HepG2 (cell line): ENCODE measurements at regions not wholly inside any gene's neighbourhood (a gene's known extent, or its start where the extent isn't known, plus 50 kb on each side); places are given as distances from the start of the nearest gene placed in this dataset.
"Not testable (repeated sequence)": the region's sequence is repeated elsewhere in the genome, so short reads cannot be mapped to it uniquely, and the experiment has no call there.

Source experiments
- ATAC-seq: fragments of 200-7000 bp; cut with Tn5 transposase; 3 replicates; pipeline ENCODE4 v1.9.1; 2020; ENCODE audit warnings: mild to moderate bottlenecking, moderate library complexity
- BruUV-seq: library from RNA; stranded (reverse); fragments of 400-500 nt; replicated peaks from 2 replicates; lab custom pipeline; 2021; lab: Mats Ljungman, UMichigan
- CTCF ChIA-PET: fragments of 300-600 bp; formaldehyde crosslinking; extraction: SDS; loops from one replicate; lab custom pipeline; 2021; ENCODE audit warnings: low total read pairs, inconsistent platforms, low intra/inter-chr PET ratio; lab: Yijun Ruan, JAX
- POLR2A ChIA-PET: fragments of 350-600 bp; sonication (Branson Sonifier 250); formaldehyde crosslinking; loops from one replicate; lab custom pipeline; 2020; ENCODE audit warnings: antibody characterized with exemption, inconsistent platforms; lab: Yijun Ruan, JAX
- DNase-seq: peaks from one replicate; pipeline ENCODE4 v3.0.0-alpha.2; 2015; ENCODE audit warnings: low spot score
- FAIRE-seq: peaks from 3 replicates; lab custom pipeline; 2011; peaks lifted over from hg19 to GRCh38; lab: Jason Lieb, UNC
- H2AFZ ChIP-seq: one replicate; pipeline ENCODE4 v1.6.1; 2011; ENCODE audit warnings: low read length, inconsistent platforms
- H3K27ac ChIP-seq: fragments of 300-600 bp; 3 replicates; pipeline ENCODE4 v1.8.0; 2011; ENCODE audit warnings: mixed run types, mild to moderate bottlenecking, mixed read lengths, low read length, inconsistent platforms; ENCODE audit not compliant: insufficient read depth; ENCODE audit errors: extremely low read length
- H3K27me3 ChIP-seq, 2 experiments: fragments of 200-600 bp in 1 of 2; 2 replicates in 1 of 2; 3 replicates in 1 of 2; pipeline versions ENCODE4 v1.6.0 to v1.8.0; 2011; ENCODE audit warnings: low read length in 2 of 2, mild to moderate bottlenecking in 2 of 2, moderate library complexity in 2 of 2, inconsistent platforms in 1 of 2; ENCODE audit not compliant: insufficient read depth in 2 of 2, control insufficient read depth in 1 of 2
- H3K36me3 ChIP-seq, 2 experiments: fragments of 200-600 bp in 1 of 2; replicated peaks in 1 of 2; 2 replicates in 1 of 2; 3 replicates in 1 of 2; pipeline versions ENCODE4 v1.5.1 to v1.8.0; 2011; ENCODE audit warnings: low read length in 2 of 2, inconsistent platforms in 1 of 2; ENCODE audit not compliant: insufficient read depth in 2 of 2, control insufficient read depth in 1 of 2
- H3K4me1 ChIP-seq: 2 replicates; pipeline ENCODE4 v1.5.1; 2012; ENCODE audit warnings: low read length, inconsistent platforms; ENCODE audit not compliant: insufficient read depth
- H3K4me2 ChIP-seq: 2 replicates; pipeline ENCODE4 v1.6.0; 2011; ENCODE audit warnings: low read depth, low read length, inconsistent platforms
- H3K4me3 ChIP-seq, 3 experiments: fragments of 200-600 bp in 1 of 3; sonication (generic), shearing (Covaris generic) in 1 of 3; replicated peaks in 1 of 3; 2 replicates each; pipeline ENCODE4 v1.5.1; 2011 to 2016; ENCODE audit warnings: low read length in 3 of 3, inconsistent platforms in 2 of 3, low read depth in 2 of 3, mild to moderate bottlenecking in 2 of 3, control low read depth in 1 of 3, mixed read lengths in 1 of 3; ENCODE audit not compliant: insufficient read depth in 1 of 3
- H3K79me2 ChIP-seq: one replicate; pipeline ENCODE4 v1.6.1; 2011; ENCODE audit warnings: low read length, inconsistent platforms; ENCODE audit not compliant: insufficient read depth
- H3K9ac ChIP-seq: 2 replicates; pipeline ENCODE4 v1.6.0; 2011; ENCODE audit warnings: mild to moderate bottlenecking, low read depth, low read length, inconsistent platforms; ENCODE audit not compliant: insufficient read depth
- H3K9me3 ChIP-seq: 2 replicates; pipeline ENCODE4 v1.5.1; 2012; ENCODE audit warnings: mild to moderate bottlenecking, low read length
- H4K20me1 ChIP-seq: 2 replicates; pipeline ENCODE4 v1.6.0; 2011; ENCODE audit warnings: inconsistent platforms, mild to moderate bottlenecking, low read length, moderate library complexity; ENCODE audit not compliant: insufficient read depth
- TSC22D2 ChIP-seq: sonication (generic); formaldehyde crosslinking; IDR thresholded peaks from 2 replicates; pipeline ENCODE4 v1.5.1; 2020; ENCODE audit warnings: missing genetic modification reagents, mild to moderate bottlenecking, borderline replicate concordance
- WGBS: methylation state at CpG from one replicate; pipeline ENCODE4 v1.1.6; 2017; ENCODE audit warnings: low lambda C conversion rate; 5-methylcytosine and 5-hydroxymethylcytosine counted together
- in situ Hi-C: cut with HindIII; loops from 2 replicates; pipeline ENCODE4 v1.10.0; 2017; ENCODE audit warnings: low pct_unique_long_range_greater_than_20kb; ENCODE audit not compliant: extremely low pct_ligation_motif_present
- intact Hi-C: fragments of 100-400 bp; cut with micrococcal nuclease; formaldehyde crosslinking; loops from one replicate; pipeline ENCODE4 v1.10.0; 2022; ENCODE audit not compliant: unreplicated experiment

GRCh38 chr3:39712413-39713048 lies 96.9 kb upstream of the MYRIP start:
- TF ChIP-seq TSC22D2 (CRISPR knock-in tag): no peak
- no peak overlapping the region for H2AFZ ChIP-seq
- H4K20me1 ChIP-seq: no peaks in the 10 kb centered on the region
- no peaks in the 10 kb centered on the region for H3K4me1 ChIP-seq
- H3K4me3 ChIP-seq: no peak overlapping the region
- BruUV-seq: no TSS peak
- CTCF ChIA-PET: no interaction called here
- intact Hi-C loops (no loop called here), in situ Hi-C loops (loop anchor here (25.0 kb wide), 1 partner anchor 475 kb away; no protein-coding TSS in a partner anchor)
- FAIRE-seq: no peak
- H3K9me3 ChIP-seq: no peaks in the 10 kb centered on the region
- H3K36me3 ChIP-seq: no peaks in the 10 kb centered on the region
- no peaks in the 10 kb centered on the region for H3K27me3 ChIP-seq
- ATAC-seq: no peak
- no peak overlapping the region for H3K4me2 ChIP-seq
- no peaks in the 10 kb centered on the region for H3K79me2 ChIP-seq
- H3K27ac ChIP-seq: no peak overlapping the region
- H3K9ac ChIP-seq: no peak overlapping the region
- no peak for DNase-seq
- POLR2A ChIA-PET: no interaction called here
- WGBS: 36% methylated on average over 4 of the region's 4 CpGs

- in situ Hi-C loops: loop anchor here (25.0 kb wide), 1 partner anchor 474 kb away; no protein-coding TSS in a partner anchor
- H4K20me1 ChIP-seq, H3K9ac ChIP-seq, ATAC-seq, H3K27me3 ChIP-seq, POLR2A ChIA-PET, H3K79me2 ChIP-seq, H3K4me1 ChIP-seq, DNase-seq, H3K36me3 ChIP-seq, CTCF ChIA-PET, H3K27ac ChIP-seq, intact Hi-C loops, FAIRE-seq, H3K9me3 ChIP-seq, BruUV-seq, H2AFZ ChIP-seq, H3K4me3 ChIP-seq, H3K4me2 ChIP-seq: not testable (repeated sequence)
- WGBS: 90% methylated on average over 6 of the region's 24 CpGs
Observed at GRCh38 chr3:39713341-39713740, 96.1 kb upstream of the MYRIP start.
